ENCODE measurements at regions not wholly inside any gene's neighbourhood (a gene's known extent, or its start where the extent isn't known, plus 50 kb on each side); places are given as distances from the start of the nearest gene placed in this dataset.

GRCh38 chr16:73385696-73386095 lies 337.8 kb upstream of the ZFHX3 start:
- no peak for DNase-seq

GRCh38 chr16:73384506-73385089 lies 336.7 kb upstream of the ZFHX3 start:
- no peak for DNase-seq

- DNase-seq = no peak
Measured at GRCh38 chr16:73383988-73384365, 336.0 kb upstream of the ZFHX3 start.

- DNase-seq = no peak
Measured at GRCh38 chr16:73383195-73383987, 335.5 kb upstream of the ZFHX3 start.

- DNase-seq = no peak
Measured at GRCh38 chr16:73378471-73378870, 330.5 kb upstream of the ZFHX3 start.

- no peak for DNase-seq
Measured at GRCh38 chr16:73371584-73372319, 323.8 kb upstream of the ZFHX3 start.

- no peak for DNase-seq
Measured at GRCh38 chr16:73369851-73370250, 321.9 kb upstream of the ZFHX3 start.

GRCh38 chr16:73368715-73369114 lies 320.8 kb upstream of the ZFHX3 start:
- DNase-seq = no peak

- no peak for DNase-seq
Measured at GRCh38 chr16:73365016-73365551, 317.2 kb upstream of the ZFHX3 start.

GRCh38 chr16:73364413-73364812 lies 316.5 kb upstream of the ZFHX3 start:
- no peak for DNase-seq

- DNase-seq = no peak
Measured at GRCh38 chr16:73361061-73361460, 313.1 kb upstream of the ZFHX3 start.

GRCh38 chr16:73356401-73357079 lies 308.6 kb upstream of the ZFHX3 start:
- DNase-seq = no peak

GRCh38 chr16:73355981-73356380 lies 308.1 kb upstream of the ZFHX3 start:
- no peak for DNase-seq

- DNase-seq = no peak
Measured at GRCh38 chr16:73354434-73354833, 306.5 kb upstream of the ZFHX3 start.

- no peak for DNase-seq
Measured at GRCh38 chr16:73350707-73351452, 303.0 kb upstream of the ZFHX3 start.

- no peak for DNase-seq
Measured at GRCh38 chr16:73347500-73348375, 299.8 kb upstream of the ZFHX3 start.

- DNase-seq = no peak
Measured at GRCh38 chr16:73339821-73340220, 291.9 kb upstream of the ZFHX3 start.

- DNase-seq = no peak
Measured at GRCh38 chr16:73337373-73338296, 289.7 kb upstream of the ZFHX3 start.

GRCh38 chr16:73329358-73330286 lies 281.7 kb upstream of the ZFHX3 start:
- DNase-seq = no peak

All from inflammatory macrophage treated with lipopolysaccharide for 1 hour (primary cell).